GM12865 (cell line): ENCODE measurements at regions not wholly inside any gene's neighbourhood (a gene's known extent, or its start where the extent isn't known, plus 50 kb on each side); places are given as distances from the start of the nearest gene placed in this dataset.

Experiments used
- DNase-seq: peaks from one replicate; pipeline ENCODE4 v3.0.0; 2010; ENCODE audit warnings: low read depth
- H3K4me3 ChIP-seq: 2 replicates; pipeline ENCODE4 v1.5.1; 2011; ENCODE audit warnings: mild to moderate bottlenecking, low read depth, low read length, control low read depth
- CTCF ChIP-seq: IDR thresholded peaks from 2 replicates; pipeline ENCODE4 v1.5.1; 2011; ENCODE audit warnings: low read length, control low read depth, low read depth, inconsistent platforms; ENCODE audit not compliant: insufficient read depth; ENCODE audit errors: missing control alignments

GRCh38 chr15:97837896-97838295 is 122.6 kb upstream of the ARRDC4 start:
- TF ChIP-seq CTCF, result no peak
- no peak for DNase-seq
- H3K4me3 ChIP-seq, result no peak overlapping the region

GRCh38 chr15:97838606-97839210 is 121.8 kb upstream of the ARRDC4 start:
- no peak overlapping the region for H3K4me3 ChIP-seq
- no peak for TF ChIP-seq CTCF
- no peak for DNase-seq

- no peak for DNase-seq
- no peak overlapping the region for H3K4me3 ChIP-seq
- TF ChIP-seq CTCF, result no peak
Observed at GRCh38 chr15:97840501-97840900, 120.0 kb upstream of the ARRDC4 start.

- TF ChIP-seq CTCF, result no peak
- no peak overlapping the region for H3K4me3 ChIP-seq
- no peak for DNase-seq
Observed at GRCh38 chr15:97841558-97841957, 118.9 kb upstream of the ARRDC4 start.

- no peak for DNase-seq
- no peak for TF ChIP-seq CTCF
- no peak overlapping the region for H3K4me3 ChIP-seq
Observed at GRCh38 chr15:97849183-97849582, 111.3 kb upstream of the ARRDC4 start.

GRCh38 chr15:97858296-97858695 is 102.2 kb upstream of the ARRDC4 start:
- TF ChIP-seq CTCF, result no peak
- H3K4me3 ChIP-seq, result no peak overlapping the region
- no peak for DNase-seq
